HCT116 (cell line): ENCODE measurements at regions not wholly inside any gene's neighbourhood (a gene's known extent, or its start where the extent isn't known, plus 50 kb on each side); places are given as distances from the start of the nearest gene placed in this dataset.

ENCODE experiments used
- ATF3 ChIP-seq: IDR thresholded peaks from 2 replicates; pipeline ENCODE4 v1.6.1; 2012
- SP1 ChIP-seq: IDR thresholded peaks from 2 replicates; pipeline ENCODE4 v1.6.1; 2012; ENCODE audit warnings: low read depth

DNA sequence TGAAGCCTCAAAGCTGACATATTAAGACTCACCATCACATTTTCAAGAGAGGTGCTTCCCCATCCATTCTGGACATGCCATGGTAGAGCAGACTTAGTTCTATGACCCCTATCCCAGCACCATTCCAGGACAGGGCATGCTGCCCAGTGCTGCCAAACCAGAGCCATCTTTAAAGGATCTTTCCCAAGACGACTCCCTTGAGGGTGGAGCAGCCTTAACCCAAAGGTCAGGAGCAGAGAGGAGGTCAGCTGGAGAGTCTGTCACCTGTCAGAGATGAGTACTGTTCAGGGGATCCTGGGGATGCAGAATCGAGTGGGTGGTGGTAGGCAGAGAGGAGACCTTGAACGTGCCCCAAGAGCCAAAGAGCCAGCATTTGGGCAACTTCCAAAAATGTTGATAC, 459.8 kb downstream of the STK39 start:
- TF ChIP-seq ATF3 = no peak
- TF ChIP-seq SP1 = no peak
